GM12878 (cell line): ENCODE measurements at regions not wholly inside any gene's neighbourhood (a gene's known extent, or its start where the extent isn't known, plus 50 kb on each side); places are given as distances from the start of the nearest gene placed in this dataset.

Experiments used
- ATAC-seq: fragments of 200-7000 bp; cut with Tn5 transposase; 3 replicates; pipeline ENCODE4 v1.9.1; 2020; ENCODE audit warnings: mild to moderate bottlenecking, moderate library complexity
- BruUV-seq: library from RNA; stranded (reverse); fragments of 400-500 nt; replicated peaks from 2 replicates; lab custom pipeline; 2021; lab: Mats Ljungman, UMichigan
- CTCF ChIA-PET: fragments of 300-600 bp; sonication (Branson Sonifier 250); formaldehyde crosslinking; extraction: SDS; loops from one replicate; lab custom pipeline; 2021; ENCODE audit warnings: inconsistent platforms; lab: Yijun Ruan, JAX
- POLR2A ChIA-PET: fragments of 350-600 bp; formaldehyde crosslinking; extraction: SDS; loops from one replicate; lab custom pipeline; 2021; ENCODE audit warnings: inconsistent platforms; lab: Charles Lee
- RAD21 ChIA-PET: fragments of 300-600 bp; sonication (Branson Sonifier 250); formaldehyde crosslinking; loops from one replicate; lab custom pipeline; 2023; ENCODE audit warnings: antibody characterized with exemption; ENCODE audit not compliant: unreplicated experiment; lab: Charles Lee
- SMC1A ChIA-PET: fragments of 300-600 bp; sonication (Branson Sonifier 250); formaldehyde crosslinking; loops from one replicate; lab custom pipeline; 2023; ENCODE audit not compliant: unreplicated experiment, uncharacterized antibody; lab: Charles Lee
- DNase-seq: peaks from one replicate; pipeline ENCODE4 v3.0.0-alpha.2; 2011; ENCODE audit warnings: low read depth, low spot score
- FAIRE-seq: peaks from 3 replicates; lab custom pipeline; 2011; peaks lifted over from hg19 to GRCh38; lab: Jason Lieb, UNC
- H2AFZ ChIP-seq: 2 replicates; pipeline ENCODE4 v1.6.0; 2011; ENCODE audit warnings: low read depth, low read length, control low read depth; ENCODE audit not compliant: control insufficient read depth
- H3K27ac ChIP-seq: 2 replicates; pipeline ENCODE4 v1.5.1; 2011; ENCODE audit warnings: control low read depth; ENCODE audit not compliant: control insufficient read depth, insufficient read depth
- H3K27me3 ChIP-seq, 2 experiments: replicated peaks in 1 of 2; 2 replicates each; pipeline versions ENCODE4 v1.6.0 to v1.6.1; 2011; ENCODE audit warnings: low read length in 1 of 2; ENCODE audit not compliant: control insufficient read depth in 2 of 2, insufficient read depth in 2 of 2
- H3K36me3 ChIP-seq, 2 experiments: 2 replicates each; pipeline ENCODE4 v1.5.1; 2011; ENCODE audit warnings: low read length in 1 of 2; ENCODE audit not compliant: control insufficient read depth in 2 of 2, insufficient read depth in 2 of 2
- H3K4me1 ChIP-seq: 2 replicates; pipeline ENCODE4 v1.6.1; 2011; ENCODE audit warnings: mild to moderate bottlenecking, low read length, moderate library complexity, mixed read lengths; ENCODE audit not compliant: control insufficient read depth, insufficient read depth
- H3K4me2 ChIP-seq: 2 replicates; pipeline ENCODE4 v1.6.0; 2011; ENCODE audit warnings: control low read depth; ENCODE audit not compliant: control insufficient read depth, insufficient read depth
- H3K4me3 ChIP-seq: fragments of 200-600 bp; sonication (generic); 2 replicates; pipeline ENCODE4 v1.5.1; 2016
- H3K79me2 ChIP-seq: 2 replicates; pipeline ENCODE4 v1.6.0; 2011; ENCODE audit warnings: low read length; ENCODE audit not compliant: control insufficient read depth, insufficient read depth
- H3K9ac ChIP-seq: 2 replicates; pipeline ENCODE4 v1.8.0; 2011; ENCODE audit warnings: low read length, control low read depth, mixed read lengths; ENCODE audit not compliant: control insufficient read depth, insufficient read depth
- H3K9me3 ChIP-seq: replicated peaks from 3 replicates; pipeline ENCODE4 v1.5.1; 2011; ENCODE audit warnings: mild to moderate bottlenecking, low read length; ENCODE audit not compliant: control insufficient read depth, insufficient read depth
- H4K20me1 ChIP-seq: 2 replicates; pipeline ENCODE4 v1.6.0; 2011; ENCODE audit not compliant: control insufficient read depth, insufficient read depth
- ATF3 ChIP-seq: IDR thresholded peaks from 2 replicates; pipeline ENCODE4 v1.6.1; 2011; ENCODE audit warnings: low read depth, mild to moderate bottlenecking, low read length, moderate library complexity, borderline replicate concordance; ENCODE audit errors: extremely low read depth
- CREB1 ChIP-seq: IDR thresholded peaks from 2 replicates; pipeline ENCODE4 v1.6.1; 2012; ENCODE audit warnings: low read depth, mild to moderate bottlenecking, inconsistent platforms
- ESRRA ChIP-seq: IDR thresholded peaks from 2 replicates; pipeline ENCODE4 v1.6.1; 2012; ENCODE audit warnings: mild to moderate bottlenecking, low read length, improper control_type of control experiment
- ETV6 ChIP-seq, 2 experiments: fragments of 450-650 bp in 1 of 2; IDR thresholded peaks in 1 of 2; conservative IDR thresholded peaks in 1 of 2; 2 replicates each; pipeline ENCODE4 v1.6.1; 2014; ENCODE audit warnings: antibody characterized with exemption in 1 of 2, borderline replicate concordance in 1 of 2, low read depth in 1 of 2, mild to moderate bottlenecking in 1 of 2, moderate library complexity in 1 of 2
- JUND ChIP-seq: IDR thresholded peaks from 2 replicates; pipeline ENCODE4 v1.6.1; 2012; ENCODE audit warnings: low read depth, mild to moderate bottlenecking, low read length, improper control_type of control experiment, moderate library complexity
- KDM1A ChIP-seq: fragments of 200-600 bp; sonication (generic); IDR thresholded peaks from 2 replicates; pipeline ENCODE4 v1.6.1; 2016; ENCODE audit warnings: borderline replicate concordance
- MYC ChIP-seq: IDR thresholded peaks from 2 replicates; pipeline ENCODE4 v1.6.1; 2011; ENCODE audit warnings: mild to moderate bottlenecking, low read length, moderate library complexity, inconsistent platforms; ENCODE audit not compliant: insufficient read depth, insufficient replicate concordance, insufficient read length, severe bottlenecking
- NFYB ChIP-seq: IDR thresholded peaks from 2 replicates; pipeline ENCODE4 v1.6.1; 2011; ENCODE audit warnings: low read depth, mild to moderate bottlenecking, low read length, improper control_type of control experiment, moderate library complexity; ENCODE audit not compliant: insufficient read depth
- PBX3 ChIP-seq: IDR thresholded peaks from 2 replicates; pipeline ENCODE4 v1.6.1; 2011; ENCODE audit warnings: mild to moderate bottlenecking, low read depth, low read length, moderate library complexity; ENCODE audit not compliant: insufficient replicate concordance
- SMAD1 ChIP-seq: fragments of 450-650 bp; IDR thresholded peaks from 2 replicates; pipeline ENCODE4 v1.6.1; 2018; ENCODE audit warnings: mild to moderate bottlenecking, low read depth; ENCODE audit not compliant: partially characterized antibody
- SMAD5 ChIP-seq: IDR thresholded peaks from 2 replicates; pipeline ENCODE4 v1.6.1; 2016; ENCODE audit warnings: antibody characterized with exemption, low read depth
- SUPT20H ChIP-seq: IDR thresholded peaks from 2 replicates; pipeline ENCODE4 v1.6.1; 2011; ENCODE audit warnings: low read depth, mild to moderate bottlenecking, low read length, moderate library complexity, borderline replicate concordance; ENCODE audit not compliant: control insufficient read depth
- TARDBP ChIP-seq: IDR thresholded peaks from 2 replicates; pipeline ENCODE4 v1.6.1; 2016; ENCODE audit warnings: borderline replicate concordance
- TCF7 ChIP-seq: IDR thresholded peaks from 2 replicates; pipeline ENCODE4 v1.6.1; 2014; ENCODE audit warnings: antibody characterized with exemption, borderline replicate concordance
- ZNF687 ChIP-seq: fragments of 450-650 bp; IDR thresholded peaks from 2 replicates; pipeline ENCODE4 v1.6.1; 2017; ENCODE audit warnings: mild to moderate bottlenecking, moderate library complexity
- ZSCAN29 ChIP-seq: fragments of 450-650 bp; IDR thresholded peaks from 2 replicates; pipeline ENCODE4 v1.6.1; 2017; ENCODE audit warnings: mild to moderate bottlenecking, moderate library complexity
- WGBS: methylation state at CpG from one replicate; pipeline ENCODE4 v1.1.6; 2016; ENCODE audit warnings: low lambda C conversion rate; ENCODE audit not compliant: insufficient replicate concordance, insufficient coverage; ENCODE audit errors: missing lambda C conversion rate; 5-methylcytosine and 5-hydroxymethylcytosine counted together
- in situ Hi-C: fragments of 300-500 bp; cut with MboI; formaldehyde crosslinking; loops from 9 replicates; pipeline ENCODE4 v1.14.3; 2018; ENCODE audit warnings: mixed read lengths
- intact Hi-C: fragments of 100-400 bp; cut with micrococcal nuclease; formaldehyde crosslinking; loops from one replicate; pipeline ENCODE4 v1.14.2; 2022; ENCODE audit not compliant: unreplicated experiment

DNA sequence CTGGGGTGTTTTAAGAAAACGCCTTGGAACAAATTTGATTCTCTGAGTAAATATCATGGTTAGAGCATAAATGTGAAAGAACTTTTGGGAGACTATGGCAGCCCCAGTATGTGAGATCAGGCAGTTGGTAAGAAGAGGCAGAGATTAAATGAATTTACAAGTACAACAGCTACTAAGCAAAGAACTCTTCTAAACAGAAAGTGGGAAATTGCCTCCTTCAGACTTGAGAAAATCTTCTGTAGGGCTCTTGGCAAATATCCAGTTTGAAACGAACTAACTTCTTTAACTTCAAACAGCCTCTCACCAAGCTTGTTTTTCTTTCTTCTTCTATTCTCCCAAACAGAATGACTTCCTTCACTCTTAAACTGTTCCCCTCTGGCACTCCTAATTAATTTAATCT lies 337.7 kb downstream of the SIPA1L2 start:
- intact Hi-C loops (no loop called here), in situ Hi-C loops (no loop called here)
- Histone ChIP-seq H4K20me1 (no peaks in the 10 kb centered on the region), H3K36me3 (no peaks in the 10 kb centered on the region), H3K9ac (no peak overlapping the region), H3K27me3 (no peaks in the 10 kb centered on the region; a peak in 1 of 4 replicates), H3K4me1 (no peaks in the 10 kb centered on the region), H3K79me2 (no peaks in the 10 kb centered on the region), H2AFZ (no peak overlapping the region), H3K9me3 (no peaks in the 10 kb centered on the region), H3K4me2 (no peak overlapping the region), H3K4me3 (no peak overlapping the region), H3K27ac (no peak overlapping the region)
- RAD21 ChIA-PET = no interaction called here
- ATAC-seq (no peak), DNase-seq (no peak), FAIRE-seq (no peak)
- POLR2A ChIA-PET = no interaction called here
- CTCF ChIA-PET = no interaction called here
- BruUV-seq = no TSS peak
- SMC1A ChIA-PET = interaction anchor here (1.1 kb wide), 1 partner anchor 40 kb away, joined by 3 read pairs; no protein-coding TSS in a partner anchor
- TF ChIP-seq ETV6 (conservative IDR thresholded peaks at IDR 0.05 in 1 of 2, IDR thresholded peaks at IDR 0.05 in 1 of 2; ENCODE audit: borderline replicate concordance in 1 of 2, low read depth in 1 of 2) (no peak), ATF3 (no peak), CREB1 (no peak), JUND (no peak), TARDBP (no peak), SUPT20H (no peak), ZNF687 (no peak), NFYB (no peak), ESRRA (no peak), TCF7 (no peak), ZSCAN29 (no peak), MYC (no peak), PBX3 (no peak), SMAD5 (no peak), KDM1A (no peak), SMAD1 (no peak)
- 0% methylated on average over 2 of the region's 2 CpGs for WGBS
